DMS79 (cell line): ENCODE measurements at regions not wholly inside any gene's neighbourhood (a gene's known extent, or its start where the extent isn't known, plus 50 kb on each side); places are given as distances from the start of the nearest gene placed in this dataset.
"Not testable (repeated sequence)": the region's sequence is repeated elsewhere in the genome, so short reads cannot be mapped to it uniquely, and the experiment has no call there.

Experiments
- DNase-seq: peaks from one replicate; lab custom pipeline; 2025; lab: John Stamatoyannopoulos, UW

- no peak for DNase-seq
Measured at GRCh38 chr9:95731876-95732275, 143.6 kb upstream of the ERCC6L2 start.

- DNase-seq, result no peak
Measured at GRCh38 chr9:95729669-95730368, 145.7 kb upstream of the ERCC6L2 start.

GRCh38 chr9:95729046-95729445, 146.4 kb upstream of the ERCC6L2 start:
- no peak for DNase-seq

GRCh38 chr9:95727947-95728520, 147.5 kb upstream of the ERCC6L2 start:
- DNase-seq, result no peak

- DNase-seq, result no peak
Measured at GRCh38 chr9:95726756-95727155, 148.7 kb upstream of the ERCC6L2 start.

GRCh38 chr9:95725045-95725444, 150.4 kb upstream of the ERCC6L2 start:
- no peak for DNase-seq

- no peak for DNase-seq
Measured at GRCh38 chr9:95724253-95724991, 151.1 kb upstream of the ERCC6L2 start.

GRCh38 chr9:95722141-95722540, 153.3 kb upstream of the ERCC6L2 start:
- DNase-seq, result no peak

GRCh38 chr9:95721061-95721531, 154.4 kb upstream of the ERCC6L2 start:
- DNase-seq, result no peak

GRCh38 chr9:95720496-95720895, 155.0 kb upstream of the ERCC6L2 start:
- no peak for DNase-seq

- DNase-seq, result no peak
Measured at GRCh38 chr9:95719354-95719753, 156.1 kb upstream of the ERCC6L2 start.

GRCh38 chr9:95718263-95718662, 157.2 kb upstream of the ERCC6L2 start:
- no peak for DNase-seq

GRCh38 chr9:95715868-95716435, 159.5 kb upstream of the ERCC6L2 start:
- DNase-seq, result no peak

GRCh38 chr9:95710446-95710845, 165.0 kb upstream of the ERCC6L2 start:
- no peak for DNase-seq

- DNase-seq, result no peak
Measured at GRCh38 chr9:95696701-95697100, 178.8 kb upstream of the ERCC6L2 start.

- DNase-seq, result no peak
Measured at GRCh38 chr9:95691435-95691834, 174.7 kb upstream of the PTCH1 start.

- no peak for DNase-seq
Measured at GRCh38 chr9:95689669-95690068, 172.9 kb upstream of the PTCH1 start.

GRCh38 chr9:95684516-95684915, 167.7 kb upstream of the PTCH1 start:
- no peak for DNase-seq

- DNase-seq, result not testable (repeated sequence)
Measured at GRCh38 chr9:95680306-95680705, 163.5 kb upstream of the PTCH1 start.

- DNase-seq, result no peak
Measured at GRCh38 chr9:95679874-95680273, 163.1 kb upstream of the PTCH1 start.

- no peak for DNase-seq
Measured at GRCh38 chr9:95678759-95679158, 162.0 kb upstream of the PTCH1 start.

GRCh38 chr9:95670122-95670521, 153.4 kb upstream of the PTCH1 start:
- DNase-seq, result peak; percentile 47

- DNase-seq, result no peak
Measured at GRCh38 chr9:95669253-95669652, 152.5 kb upstream of the PTCH1 start.
